ENCODE measurements at regions not wholly inside any gene's neighbourhood (a gene's known extent, or its start where the extent isn't known, plus 50 kb on each side); places are given as distances from the start of the nearest gene placed in this dataset.
"Not testable (repeated sequence)": the region's sequence is repeated elsewhere in the genome, so short reads cannot be mapped to it uniquely, and the experiment has no call there.

- no peak for DNase-seq
Measured at GRCh38 chr9:105116052-105116868, 128.2 kb upstream of the SLC44A1 start.

GRCh38 chr9:105117234-105117633, 127.2 kb upstream of the SLC44A1 start:
- no peak for DNase-seq

- DNase-seq = no peak
Measured at GRCh38 chr9:105118636-105119035, 125.8 kb upstream of the SLC44A1 start.

GRCh38 chr9:105119156-105119555, 125.3 kb upstream of the SLC44A1 start:
- no peak for DNase-seq

- DNase-seq = no peak
Measured at GRCh38 chr9:105121861-105122430, 122.5 kb upstream of the SLC44A1 start.

GRCh38 chr9:105124598-105124997, 119.9 kb upstream of the SLC44A1 start:
- not testable (repeated sequence) for DNase-seq

- no peak for DNase-seq
Measured at GRCh38 chr9:105126226-105126625, 118.2 kb upstream of the SLC44A1 start.

- peak; percentile 28 for DNase-seq
Measured at GRCh38 chr9:105127863-105128220, 116.6 kb upstream of the SLC44A1 start.

- no peak for DNase-seq
Measured at GRCh38 chr9:105128908-105129600, 115.4 kb upstream of the SLC44A1 start.

GRCh38 chr9:105129731-105130130, 114.7 kb upstream of the SLC44A1 start:
- DNase-seq = no peak

GRCh38 chr9:105131981-105132380, 112.5 kb upstream of the SLC44A1 start:
- peak; percentile 53 for DNase-seq

- peak; percentile 87 for DNase-seq
Measured at GRCh38 chr9:105132606-105133005, 111.8 kb upstream of the SLC44A1 start.

GRCh38 chr9:105138306-105138801, 106.1 kb upstream of the SLC44A1 start:
- no peak for DNase-seq

- no peak for DNase-seq
Measured at GRCh38 chr9:105141146-105141975, 103.1 kb upstream of the SLC44A1 start.

- DNase-seq = no peak
Measured at GRCh38 chr9:105141976-105142250, 102.5 kb upstream of the SLC44A1 start.

GRCh38 chr9:105142406-105143135, 101.9 kb upstream of the SLC44A1 start:
- peak; percentile 38 for DNase-seq

GRCh38 chr9:105143136-105143430, 101.4 kb upstream of the SLC44A1 start:
- no peak for DNase-seq

- DNase-seq = no peak
Measured at GRCh38 chr9:105144076-105144475, 100.4 kb upstream of the SLC44A1 start.

- no peak for DNase-seq
Measured at GRCh38 chr9:105144841-105145240, 99.6 kb upstream of the SLC44A1 start.

GRCh38 chr9:105146677-105147076, 97.8 kb upstream of the SLC44A1 start:
- DNase-seq = no peak

GRCh38 chr9:105147110-105147871, 97.2 kb upstream of the SLC44A1 start:
- no peak for DNase-seq
